ENCODE measurements at regions not wholly inside any gene's neighbourhood (a gene's known extent, or its start where the extent isn't known, plus 50 kb on each side); places are given as distances from the start of the nearest gene placed in this dataset.

GRCh38 chr3:59605318-59605717 lies 555.5 kb upstream of the CFAP20DC start:
- H3K4me3 Mint-ChIP-seq (ENCODE audit: low read depth) = no peak overlapping the region
- TF ChIP-seq CTCF (IDR thresholded peaks at IDR 0.05; ENCODE audit: unreplicated experiment) = no peak

GRCh38 chr3:59601486-59601885 lies 551.7 kb upstream of the CFAP20DC start:
- peaks cover 4% of the 10 kb centered on the region for H3K4me1 Mint-ChIP-seq (ENCODE audit: low read depth)
- no peaks in the 10 kb centered on the region for H3K9me3 Mint-ChIP-seq (ENCODE audit: low read depth)
- TF ChIP-seq CTCF (IDR thresholded peaks at IDR 0.05; ENCODE audit: unreplicated experiment) = no peak
- DNase-seq (ENCODE audit: low spot score, unreplicated experiment) = no peak
- H3K27ac Mint-ChIP-seq = no peak overlapping the region
- H3K27me3 Mint-ChIP-seq = peaks cover 15% of the 10 kb centered on the region
- no peak overlapping the region for H3K4me3 Mint-ChIP-seq (ENCODE audit: low read depth)
- H3K36me3 Mint-ChIP-seq (ENCODE audit: insufficient read depth) = no peaks in the 10 kb centered on the region

More at GRCh38 chr3:59605318-59605717, 555.5 kb upstream of the CFAP20DC start:
- Mint-ChIP-seq H3K27me3 (peaks cover 12% of the 10 kb centered on the region), H3K4me1 (ENCODE audit: low read depth) (peaks cover 8% of the 10 kb centered on the region), H3K9me3 (ENCODE audit: low read depth) (no peaks in the 10 kb centered on the region), H3K27ac (no peak overlapping the region), H3K36me3 (ENCODE audit: insufficient read depth) (no peaks in the 10 kb centered on the region)
- DNase-seq (ENCODE audit: low spot score, unreplicated experiment) = no peak

GRCh38 chr3:59600631-59601030 lies 550.8 kb upstream of the CFAP20DC start:
- no peak overlapping the region for H3K27ac Mint-ChIP-seq
- H3K4me3 Mint-ChIP-seq (ENCODE audit: low read depth) = no peak overlapping the region
- no peaks in the 10 kb centered on the region for H3K36me3 Mint-ChIP-seq (ENCODE audit: insufficient read depth)
- H3K4me1 Mint-ChIP-seq (ENCODE audit: low read depth) = no peaks in the 10 kb centered on the region
- DNase-seq (ENCODE audit: low spot score, unreplicated experiment) = no peak
- H3K27me3 Mint-ChIP-seq = peaks cover 12% of the 10 kb centered on the region
- no peak for TF ChIP-seq CTCF (IDR thresholded peaks at IDR 0.05; ENCODE audit: unreplicated experiment)
- peaks cover 2% of the 10 kb centered on the region for H3K9me3 Mint-ChIP-seq (ENCODE audit: low read depth)

- H3K4me3 Mint-ChIP-seq (ENCODE audit: low read depth) = no peak overlapping the region
- DNase-seq (ENCODE audit: low spot score, unreplicated experiment) = no peak
- no peak overlapping the region for H3K27ac Mint-ChIP-seq
- peaks cover 11% of the 10 kb centered on the region for H3K27me3 Mint-ChIP-seq
- peaks cover 13% of the 10 kb centered on the region for H3K9me3 Mint-ChIP-seq (ENCODE audit: low read depth)
- H3K36me3 Mint-ChIP-seq (ENCODE audit: insufficient read depth) = peaks cover 3% of the 10 kb centered on the region
- peaks cover 17% of the 10 kb centered on the region for H3K4me1 Mint-ChIP-seq (ENCODE audit: low read depth)
- TF ChIP-seq CTCF (IDR thresholded peaks at IDR 0.05; ENCODE audit: unreplicated experiment) = no peak
Observed at GRCh38 chr3:59596741-59597140, 546.9 kb upstream of the CFAP20DC start.

- Mint-ChIP-seq H3K27ac (no peak overlapping the region), H3K4me3 (ENCODE audit: low read depth) (no peak overlapping the region)
Observed at GRCh38 chr3:59595830-59596229, 546.0 kb upstream of the CFAP20DC start.

More at GRCh38 chr3:59595830-59596229, 546.0 kb upstream of the CFAP20DC start:
- no peak for TF ChIP-seq CTCF (IDR thresholded peaks at IDR 0.05; ENCODE audit: unreplicated experiment)
- H3K27me3 Mint-ChIP-seq = peaks cover 3% of the 10 kb centered on the region
- H3K36me3 Mint-ChIP-seq (ENCODE audit: insufficient read depth) = peaks cover 3% of the 10 kb centered on the region
- no peak for DNase-seq (ENCODE audit: low spot score, unreplicated experiment)
- H3K9me3 Mint-ChIP-seq (ENCODE audit: low read depth) = peaks cover 13% of the 10 kb centered on the region
- H3K4me1 Mint-ChIP-seq (ENCODE audit: low read depth) = peaks cover 17% of the 10 kb centered on the region

Data from progenitor cell of endocrine pancreas (in vitro differentiated cells).